Ecto neural progenitor cell (in vitro differentiated cells): ENCODE measurements at regions not wholly inside any gene's neighbourhood (a gene's known extent, or its start where the extent isn't known, plus 50 kb on each side); places are given as distances from the start of the nearest gene placed in this dataset.

Source experiments
- DNase-seq: peaks from one replicate; pipeline ENCODE4 v3.0.0-alpha.2; 2018; ENCODE audit warnings: low spot score

- no peak for DNase-seq
These were observed 123.7 kb downstream of the AQP4 start for GRCh38 chr18:26741758-26742157.

- DNase-seq = no peak
These were observed 124.5 kb downstream of the AQP4 start for GRCh38 chr18:26741048-26741447.

- no peak for DNase-seq
These were observed 125.1 kb downstream of the AQP4 start for GRCh38 chr18:26740396-26740795.

- DNase-seq = no peak
These were observed 126.8 kb downstream of the AQP4 start for GRCh38 chr18:26738706-26739105.

GRCh38 chr18:26736301-26736700, 129.2 kb downstream of the AQP4 start:
- DNase-seq = no peak

GRCh38 chr18:26734760-26735159, 130.7 kb downstream of the AQP4 start:
- no peak for DNase-seq

- DNase-seq = no peak
These were observed 136.1 kb downstream of the AQP4 start for GRCh38 chr18:26729449-26729848.

GRCh38 chr18:26729008-26729407, 136.5 kb downstream of the AQP4 start:
- no peak for DNase-seq

GRCh38 chr18:26723981-26724380, 141.5 kb downstream of the AQP4 start:
- no peak for DNase-seq

- no peak for DNase-seq
These were observed 143.0 kb downstream of the AQP4 start for GRCh38 chr18:26722565-26722931.

- DNase-seq = no peak
These were observed 143.5 kb downstream of the AQP4 start for GRCh38 chr18:26721854-26722564.

- DNase-seq = no peak
These were observed 145.6 kb downstream of the AQP4 start for GRCh38 chr18:26719896-26720295.

- no peak for DNase-seq
These were observed 148.3 kb downstream of the AQP4 start for GRCh38 chr18:26717123-26717719.

GRCh38 chr18:26714739-26715138, 150.8 kb downstream of the AQP4 start:
- no peak for DNase-seq

GRCh38 chr18:26711756-26712155, 153.8 kb downstream of the AQP4 start:
- no peak for DNase-seq

- no peak for DNase-seq
These were observed 154.9 kb downstream of the AQP4 start for GRCh38 chr18:26710470-26711096.

GRCh38 chr18:26709897-26710296, 155.6 kb downstream of the AQP4 start:
- no peak for DNase-seq

GRCh38 chr18:26708806-26709716, 156.4 kb downstream of the AQP4 start:
- no peak for DNase-seq

- DNase-seq = no peak
These were observed 158.6 kb downstream of the AQP4 start for GRCh38 chr18:26706911-26707351.

GRCh38 chr18:26705757-26706156, 157.4 kb upstream of the KCTD1 start:
- DNase-seq = no peak

GRCh38 chr18:26703170-26703930, 155.0 kb upstream of the KCTD1 start:
- no peak for DNase-seq

- DNase-seq = no peak
These were observed 153.7 kb upstream of the KCTD1 start for GRCh38 chr18:26702086-26702485.
